HL-60 (cell line): ENCODE measurements at regions not wholly inside any gene's neighbourhood (a gene's known extent, or its start where the extent isn't known, plus 50 kb on each side); places are given as distances from the start of the nearest gene placed in this dataset.

ENCODE experiments used
- CTCF ChIP-seq: IDR thresholded peaks from one replicate; pipeline ENCODE4 v1.5.1; 2011; ENCODE audit warnings: low read length, control low read depth, inconsistent platforms; ENCODE audit not compliant: insufficient read depth
- SPI1 ChIP-seq: IDR thresholded peaks from 2 replicates; pipeline ENCODE4 v1.6.1; 2012; ENCODE audit warnings: low read depth, mild to moderate bottlenecking, borderline replicate concordance

- no peak for TF ChIP-seq CTCF
- TF ChIP-seq SPI1 = no peak
These were observed 99.5 kb upstream of the ZFP64 start for GRCh38 chr20:52291109-52291508.
